Renal cortex interstitium (tissue), 11 donors: ENCODE measurements at regions not wholly inside any gene's neighbourhood (a gene's known extent, or its start where the extent isn't known, plus 50 kb on each side); places are given as distances from the start of the nearest gene placed in this dataset.
"Not testable (repeated sequence)": the region's sequence is repeated elsewhere in the genome, so short reads cannot be mapped to it uniquely, and the experiment has no call there.

Source experiments
- DNase-seq, 11 donors: peaks; one replicate each; pipeline ENCODE4 v3.0.0-alpha.2; 2013; ENCODE audit warnings: low read depth in 9 of 11, low spot score in 4 of 11; ENCODE audit errors: extremely low read depth in 1 of 11

GRCh38 chr4:171242831-171243230 lies 570.4 kb upstream of the GALNTL6 start:
- DNase-seq: no peak

DNA sequence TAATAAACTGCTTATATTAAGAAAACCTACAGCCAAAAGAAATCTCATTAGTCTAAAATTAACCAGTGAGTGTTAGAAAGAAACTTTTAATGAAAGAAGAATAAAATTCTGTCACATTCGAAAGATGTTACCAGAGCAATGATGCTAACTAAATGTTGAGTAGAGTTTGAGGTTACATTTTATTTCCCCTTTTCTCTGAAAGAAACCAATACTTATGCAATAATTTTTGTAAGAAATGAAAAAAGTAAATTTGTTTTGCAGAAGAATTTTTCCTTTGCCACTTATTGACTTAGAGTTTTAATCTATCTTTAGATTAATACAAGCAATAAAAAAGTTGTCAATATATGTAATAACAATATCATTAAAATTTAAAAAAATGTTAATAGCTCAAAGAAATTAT lies 574.0 kb upstream of the GALNTL6 start:
- no peak for DNase-seq

GRCh38 chr4:171235521-171235920 lies 577.7 kb upstream of the GALNTL6 start:
- DNase-seq: no peak

- not testable (repeated sequence) for DNase-seq
Measured at GRCh38 chr4:171229354-171229753, 583.9 kb upstream of the GALNTL6 start.

- DNase-seq: no peak
Measured at GRCh38 chr4:171221181-171221580, 592.0 kb upstream of the GALNTL6 start.

- no peak for DNase-seq
Measured at GRCh38 chr4:171203425-171203824, 609.8 kb upstream of the GALNTL6 start.

DNA sequence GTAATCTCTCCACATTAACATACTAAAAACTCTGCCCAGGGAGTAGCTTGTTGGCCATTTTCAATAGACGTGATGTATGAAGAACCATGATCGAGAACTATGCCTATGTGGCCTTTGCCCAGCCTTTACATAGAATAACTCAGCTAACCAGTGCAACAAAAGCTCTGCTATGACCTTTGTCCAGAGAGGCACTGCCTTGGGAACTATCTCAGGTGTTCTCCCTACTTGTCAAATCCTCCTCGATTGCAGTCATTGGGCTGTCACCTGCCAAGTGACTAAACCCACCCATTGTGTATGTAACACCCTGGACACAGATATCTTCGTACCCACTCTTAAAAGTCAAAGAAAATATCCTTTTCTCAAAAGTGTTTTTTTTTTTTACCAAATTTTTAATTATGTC lies 610.3 kb upstream of the GALNTL6 start:
- DNase-seq: no peak

GRCh38 chr4:171186700-171187099 lies 626.5 kb upstream of the GALNTL6 start:
- no peak for DNase-seq

DNA sequence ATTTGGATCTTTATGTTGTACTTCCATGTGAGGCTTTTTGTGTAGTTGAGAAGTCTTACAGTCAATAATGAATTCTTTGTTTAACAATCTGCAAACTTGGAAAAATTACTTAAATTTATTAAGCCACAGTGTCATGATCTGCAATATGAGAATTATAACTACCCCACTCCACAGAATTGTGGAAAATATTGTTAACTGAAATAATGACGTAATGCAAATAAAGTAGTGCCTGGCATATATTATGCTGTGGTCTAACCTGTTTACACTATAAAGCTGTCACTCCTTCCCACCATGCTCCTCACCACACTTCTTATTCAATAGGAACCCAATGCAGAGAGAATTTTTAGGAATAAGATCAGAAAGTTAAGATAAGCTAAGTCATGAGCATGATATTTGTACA lies 632.1 kb upstream of the GALNTL6 start:
- no peak for DNase-seq

DNA sequence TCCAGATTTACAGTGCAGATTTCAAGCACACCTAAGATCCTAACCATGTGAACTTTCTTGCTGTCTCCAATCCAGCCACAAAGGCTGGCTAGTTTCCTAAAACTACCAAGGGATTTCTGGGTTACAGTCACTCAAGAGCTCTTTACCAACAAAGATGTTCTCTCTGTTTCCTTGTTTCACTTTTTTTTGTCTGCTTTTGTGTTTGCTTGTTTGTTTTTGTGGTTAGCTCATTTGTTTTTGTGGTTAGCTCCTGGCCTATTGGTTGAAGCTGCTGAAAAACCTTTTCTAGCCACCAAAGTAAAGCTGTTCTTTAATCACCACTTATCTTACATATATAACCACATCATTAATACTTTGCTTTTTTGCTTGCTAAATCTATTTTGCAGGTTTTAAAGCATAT lies 642.5 kb upstream of the GALNTL6 start:
- DNase-seq: no peak

DNA sequence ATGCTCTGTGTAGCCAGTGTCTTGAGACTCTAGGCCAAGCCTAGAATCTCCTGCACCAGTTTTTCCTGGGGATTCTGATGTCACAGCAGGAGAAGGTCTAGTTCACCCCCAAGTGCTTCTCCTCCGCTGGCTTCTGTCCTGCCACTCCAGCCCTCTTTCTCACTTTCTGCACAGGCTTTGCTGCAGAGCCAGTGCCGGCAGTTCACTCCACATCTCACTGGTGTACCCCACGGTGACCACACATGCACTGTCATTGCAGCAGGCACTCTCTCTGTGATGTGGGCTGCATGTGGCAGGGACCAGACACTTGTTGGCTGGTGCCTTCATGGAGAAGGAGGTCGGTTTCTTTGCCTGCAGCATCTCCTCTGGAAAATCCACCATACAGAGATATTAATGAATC lies 643.8 kb upstream of the GALNTL6 start:
- DNase-seq: no peak

DNA sequence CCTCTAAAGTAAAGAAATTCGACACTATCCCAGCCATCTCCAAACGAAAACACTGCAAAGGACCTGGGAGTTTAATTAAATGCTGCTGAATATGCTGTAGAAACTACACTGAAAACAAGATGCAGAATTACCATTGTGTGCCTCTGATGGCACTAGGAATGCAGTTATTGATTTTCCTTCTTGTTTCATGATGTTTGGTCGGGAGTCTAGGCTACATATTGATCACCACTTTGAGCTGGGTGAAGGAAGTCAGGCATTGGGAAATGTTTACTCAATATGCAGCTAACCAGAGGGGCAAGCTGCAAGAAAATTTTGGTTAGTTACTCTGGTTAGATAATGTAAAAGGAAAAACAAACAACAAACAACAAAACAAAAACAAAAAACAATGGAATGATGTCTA lies 650.7 kb upstream of the GALNTL6 start:
- no peak for DNase-seq

DNA sequence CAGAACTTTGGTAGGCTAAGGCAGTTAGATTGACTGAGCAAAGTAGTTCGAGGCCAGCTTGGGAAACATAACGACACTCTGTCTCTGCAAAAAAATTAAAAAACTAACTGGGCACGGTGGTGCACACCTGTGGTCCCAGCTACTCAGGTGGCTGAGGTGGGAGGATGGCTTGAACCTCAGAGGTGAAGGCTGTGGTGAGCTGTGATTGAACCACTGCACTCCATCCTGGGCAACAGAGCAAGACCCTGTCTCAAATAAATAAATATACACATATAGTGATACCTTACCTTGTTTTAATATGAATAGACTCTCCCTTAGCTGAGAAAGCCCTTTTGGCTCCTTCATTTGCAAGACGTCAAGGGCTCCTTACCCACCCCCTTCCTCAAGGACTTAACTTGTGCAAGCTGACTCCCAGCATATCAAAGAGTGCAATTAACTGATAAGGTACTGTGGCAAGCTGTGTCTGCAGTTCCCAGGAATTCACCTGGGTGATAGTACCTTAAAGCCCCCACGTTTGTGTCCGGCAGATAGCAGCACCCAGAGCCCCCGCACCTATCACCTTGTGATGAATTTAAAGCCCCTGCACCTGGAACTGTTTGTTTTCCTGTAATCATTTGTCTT lies 655.6 kb upstream of the GALNTL6 start:
- DNase-seq: no peak

DNA sequence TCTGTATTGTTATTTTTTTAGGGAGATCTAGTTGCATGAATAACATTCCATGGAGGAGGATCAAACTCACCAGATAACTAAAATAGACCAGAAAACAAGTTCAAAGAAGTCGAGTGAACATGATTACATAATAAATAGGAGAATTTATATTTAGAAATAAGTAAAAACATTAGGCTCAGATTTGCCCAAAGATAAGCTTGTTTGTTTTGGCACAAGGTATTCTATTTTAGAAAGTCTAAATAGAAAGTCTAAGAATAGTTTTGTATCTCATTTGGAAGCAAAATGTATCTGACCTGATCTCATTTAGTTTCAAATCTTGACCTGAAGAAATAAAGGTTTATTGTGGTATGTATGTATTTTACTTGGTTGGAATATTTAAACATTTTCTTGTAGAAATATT lies 670.6 kb upstream of the GALNTL6 start:
- no peak for DNase-seq

- no peak for DNase-seq
Measured at GRCh38 chr4:171142045-171142444, 671.2 kb upstream of the GALNTL6 start.

- peak in 6 of 11 donors; percentile 2 to 29 (median 20) for DNase-seq
Measured at GRCh38 chr4:171130256-171130801, 682.9 kb upstream of the GALNTL6 start.

DNA sequence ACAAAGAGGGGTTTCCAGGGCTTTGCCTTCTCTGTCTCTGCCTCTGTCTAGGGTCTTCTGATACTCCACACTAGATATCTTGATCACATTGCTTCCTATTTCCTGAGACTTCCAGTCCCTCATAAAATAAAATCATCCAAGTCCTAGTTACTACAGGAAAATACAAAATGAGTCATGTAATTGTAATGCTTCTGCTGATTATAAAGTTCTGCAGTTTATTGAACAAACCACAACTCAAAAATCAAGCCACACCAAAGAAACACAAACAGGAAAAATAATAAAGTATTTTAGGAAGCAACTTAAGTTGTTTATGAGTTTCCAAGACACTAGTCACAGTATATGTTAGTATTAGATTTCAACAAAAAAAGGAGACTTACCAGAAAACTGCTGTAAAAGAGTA lies 695.1 kb upstream of the GALNTL6 start:
- no peak for DNase-seq

DNA sequence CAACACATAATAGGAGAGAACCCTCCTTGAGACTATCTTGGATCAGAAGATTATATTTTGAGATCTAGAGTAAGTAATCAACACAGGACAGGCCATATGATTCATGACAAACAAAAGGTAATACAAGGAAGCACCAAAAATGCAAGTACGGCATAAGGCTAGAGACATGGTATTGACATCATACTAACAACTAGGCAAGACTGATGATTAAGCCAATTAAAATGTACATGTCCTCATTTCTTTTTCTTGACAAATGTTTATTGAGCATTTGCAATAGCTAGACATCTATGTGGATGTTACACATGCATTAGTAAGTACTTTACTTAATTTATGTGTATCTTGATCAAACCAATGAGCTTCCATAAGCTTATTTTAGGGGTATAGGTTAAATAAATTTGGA lies 695.7 kb upstream of the GALNTL6 start:
- DNase-seq: no peak

DNA sequence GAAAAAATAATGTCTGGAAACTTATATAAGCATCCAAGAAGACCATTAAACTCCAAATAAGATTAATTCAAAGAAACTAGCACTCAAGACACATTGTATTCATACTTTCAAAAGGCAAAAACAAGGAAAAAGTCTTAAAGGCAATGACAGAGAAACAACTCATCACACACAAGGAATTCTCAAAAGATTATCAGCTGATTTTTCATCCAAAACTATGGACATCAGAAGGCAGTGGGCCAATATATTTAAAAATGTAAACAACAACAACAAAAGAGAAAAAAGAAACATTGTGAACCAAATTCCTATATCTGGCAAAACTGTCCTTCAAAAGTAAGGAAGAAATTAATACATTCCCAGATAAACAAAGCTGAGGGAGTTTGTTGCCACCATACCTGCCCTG lies 711.4 kb upstream of the GALNTL6 start:
- no peak for DNase-seq

DNA sequence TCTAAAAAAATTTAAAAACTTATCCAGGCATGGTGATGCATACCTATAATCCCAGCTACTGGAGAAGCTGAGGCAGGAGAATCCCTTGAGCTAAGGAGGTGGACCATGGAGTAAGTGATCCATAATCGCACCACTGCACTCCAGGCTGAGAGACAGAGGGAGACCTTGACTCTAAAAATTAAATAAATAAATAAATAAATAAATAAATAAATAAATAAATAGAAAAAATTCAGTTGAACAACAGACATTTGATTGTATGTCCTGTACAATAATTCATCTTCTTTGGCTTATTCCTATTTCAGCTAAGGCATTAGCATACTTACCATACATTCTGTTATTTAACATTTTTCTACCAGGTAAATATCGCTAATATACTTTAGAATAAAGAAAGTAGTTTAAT lies 726.1 kb upstream of the GALNTL6 start:
- DNase-seq: no peak

DNA sequence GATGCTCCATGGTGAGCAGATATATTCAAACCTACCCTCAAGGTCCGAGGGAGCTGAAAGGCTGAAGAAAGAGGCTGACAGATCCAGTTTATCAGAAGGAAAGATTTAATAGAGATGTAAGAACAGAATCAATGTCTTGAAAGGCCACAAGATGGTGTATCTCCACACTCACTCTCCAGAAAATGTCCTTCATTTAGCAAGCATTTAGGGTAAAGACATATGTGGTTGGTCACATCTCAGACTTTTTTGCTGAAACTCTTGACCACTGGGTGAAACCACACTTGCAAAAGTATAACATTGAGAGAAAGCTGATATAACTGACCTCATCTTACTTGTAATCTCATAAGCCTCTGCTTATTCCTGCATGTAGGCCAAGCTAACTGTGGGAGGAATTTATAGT lies 745.8 kb upstream of the GALNTL6 start:
- DNase-seq: no peak
